ENCODE measurements at regions not wholly inside any gene's neighbourhood (a gene's known extent, or its start where the extent isn't known, plus 50 kb on each side); places are given as distances from the start of the nearest gene placed in this dataset.

GRCh38 chr5:71955723-71956122 lies 151.6 kb upstream of the MAP1B start:
- BruUV-seq (replicated peaks), result no TSS peak
- no peak overlapping the region for H3K4me3 ChIP-seq (replicated peaks in 1 of 3; ENCODE audit: insufficient read depth in 1 of 3, low read depth in 2 of 3, low read length in 3 of 3)
- in situ Hi-C loops (cut with HindIII; ENCODE audit: extremely low pct_ligation_motif_present, low pct_unique_long_range_greater_than_20kb), result no loop called here
- intact Hi-C loops (cut with micrococcal nuclease; ENCODE audit: unreplicated experiment), result no loop called here
- H3K27me3 ChIP-seq (ENCODE audit: control insufficient read depth in 1 of 2, insufficient read depth in 2 of 2, low read length in 2 of 2), result no peaks in the 10 kb centered on the region
- ATAC-seq, result no peak
- no peaks in the 10 kb centered on the region for H3K36me3 ChIP-seq (replicated peaks in 1 of 2; ENCODE audit: control insufficient read depth in 1 of 2, insufficient read depth in 2 of 2, low read length in 2 of 2)
- no peak overlapping the region for H3K4me2 ChIP-seq (ENCODE audit: low read depth, low read length)
- TF ChIP-seq ZSCAN31 (CRISPR knock-in tag; IDR thresholded peaks at IDR 0.05; ENCODE audit: low read depth) (no peak), THAP9 (CRISPR knock-in tag; IDR thresholded peaks at IDR 0.05; ENCODE audit: borderline replicate concordance) (no peak), ZNF101 (CRISPR knock-in tag; IDR thresholded peaks at IDR 0.05; ENCODE audit: borderline replicate concordance, low read depth) (no peak), ZNF780A (CRISPR knock-in tag; IDR thresholded peaks at IDR 0.05) (no peak), PHF5A (CRISPR knock-in tag; IDR thresholded peaks at IDR 0.05; ENCODE audit: low read depth, unreplicated experiment) (no peak), ZNF431 (CRISPR knock-in tag; IDR thresholded peaks at IDR 0.05; ENCODE audit: borderline replicate concordance, low read depth) (no peak), ZBTB42 (CRISPR knock-in tag; IDR thresholded peaks at IDR 0.05) (no peak), ZNF251 (CRISPR knock-in tag; IDR thresholded peaks at IDR 0.05) (no peak), MTA1 (CRISPR knock-in tag; IDR thresholded peaks at IDR 0.05; ENCODE audit: borderline replicate concordance) (no peak), MBD4 (IDR thresholded peaks at IDR 0.05; ENCODE audit: borderline replicate concordance, low read length) (no peak), CBX2 (IDR thresholded peaks at IDR 0.05; ENCODE audit: low read depth, low read length) (no peak), CBX2 (CRISPR knock-in tag; IDR thresholded peaks at IDR 0.05; ENCODE audit: low read depth) (no peak), ATF3 (CRISPR knock-in tag; IDR thresholded peaks at IDR 0.05) (no peak)
- no peak overlapping the region for H2AFZ ChIP-seq (ENCODE audit: low read length)
- no peak for FAIRE-seq
- CTCF ChIA-PET (ENCODE audit: low intra/inter-chr PET ratio, low total read pairs), result no interaction called here
- H4K20me1 ChIP-seq (ENCODE audit: insufficient read depth, low read length), result no peaks in the 10 kb centered on the region
- no peaks in the 10 kb centered on the region for H3K4me1 ChIP-seq (ENCODE audit: insufficient read depth, low read length)
- WGBS (ENCODE audit: low lambda C conversion rate), result 53% methylated on average over 8 of the region's 9 CpGs
- DNase-seq (ENCODE audit: low spot score), result no peak
- POLR2A ChIA-PET, result no interaction called here
- H3K9me3 ChIP-seq (ENCODE audit: low read length), result no peaks in the 10 kb centered on the region
- no peaks in the 10 kb centered on the region for H3K79me2 ChIP-seq (ENCODE audit: insufficient read depth, low read length)
- no peak overlapping the region for H3K9ac ChIP-seq (ENCODE audit: insufficient read depth, low read depth, low read length)
- no peak overlapping the region for H3K27ac ChIP-seq (ENCODE audit: extremely low read length, insufficient read depth, low read length)
